ENCODE measurements at regions not wholly inside any gene's neighbourhood (a gene's known extent, or its start where the extent isn't known, plus 50 kb on each side); places are given as distances from the start of the nearest gene placed in this dataset.

DNA sequence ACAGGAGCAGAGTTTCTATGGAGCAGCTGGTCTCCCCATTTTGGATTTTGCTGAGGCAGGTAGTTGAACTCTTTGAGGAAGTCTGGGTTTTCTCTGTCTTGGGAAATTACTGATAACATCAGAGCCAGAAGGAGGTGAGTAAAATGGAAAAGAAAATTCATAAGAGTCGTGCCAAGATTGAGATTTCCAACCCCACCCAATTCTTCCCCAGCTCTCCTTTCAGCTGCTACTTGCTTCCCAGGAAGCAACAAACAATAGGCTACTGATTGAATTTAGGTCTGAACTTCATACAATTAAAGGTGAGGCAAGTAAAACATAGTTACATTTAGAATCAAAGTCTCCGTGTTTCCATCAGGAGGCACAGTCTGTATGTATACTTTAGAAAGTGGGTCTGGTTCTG lies 54.6 kb upstream of the EOLA2 start:
- no peak for DNase-seq (ENCODE audit: low read depth in 1 of 2, low spot score in 2 of 2)
- Histone ChIP-seq H3K9me3 (replicated peaks) (no peaks in the 10 kb centered on the region), H3K4me3 (no peak overlapping the region), H3K27me3 (replicated peaks) (no peaks in the 10 kb centered on the region), H3K27ac (no peak overlapping the region), H3K4me1 (replicated peaks) (no peaks in the 10 kb centered on the region), H3K36me3 (no peaks in the 10 kb centered on the region)

DNA sequence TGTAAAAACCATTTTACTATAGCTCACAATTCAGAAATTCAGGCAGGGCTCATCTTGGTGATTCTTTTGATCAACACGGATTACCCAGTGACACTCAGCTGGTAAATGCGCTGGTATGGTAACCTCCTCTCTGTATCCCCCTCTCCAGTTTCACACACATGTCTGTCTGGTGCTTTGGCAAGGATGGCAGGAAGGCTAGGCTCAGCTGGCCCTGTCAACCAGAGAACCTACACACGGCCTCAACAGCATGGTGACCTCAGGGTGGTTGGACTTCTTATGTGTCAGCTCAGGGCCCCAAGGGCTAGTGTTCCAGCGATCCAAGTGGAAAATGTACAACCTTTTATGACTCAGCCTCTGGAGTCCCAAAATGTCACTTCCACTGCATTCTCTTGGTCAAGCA lies 55.7 kb upstream of the EOLA2 start:
- no peaks in the 10 kb centered on the region for H3K27me3 ChIP-seq (replicated peaks)
- DNase-seq (ENCODE audit: low read depth in 1 of 2, low spot score in 2 of 2): no peak

DNA sequence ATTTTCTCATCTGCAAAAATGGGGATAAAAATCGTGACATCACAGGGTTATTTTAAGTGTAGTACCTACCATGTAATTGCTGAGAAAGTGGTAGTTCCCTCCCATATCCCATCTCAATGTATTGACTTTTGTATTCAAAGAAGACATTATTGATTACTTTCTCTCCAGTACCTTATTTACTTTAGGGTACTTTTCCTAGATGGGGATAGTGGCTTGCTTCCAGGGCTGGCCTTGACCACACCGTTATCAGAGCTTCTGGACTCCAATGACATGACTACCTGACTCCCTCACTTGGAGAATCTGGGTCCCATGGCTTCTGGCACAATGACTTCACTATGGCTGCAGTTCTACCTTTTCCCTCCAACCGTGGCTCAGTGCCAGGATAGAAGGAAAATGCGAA lies 58.2 kb upstream of the EOLA2 start:
- Histone ChIP-seq H3K36me3 (no peaks in the 10 kb centered on the region), H3K9me3 (replicated peaks) (no peaks in the 10 kb centered on the region), H3K27ac (no peak overlapping the region), H3K4me1 (replicated peaks) (no peaks in the 10 kb centered on the region), H3K4me3 (no peak overlapping the region), H3K27me3 (replicated peaks) (no peaks in the 10 kb centered on the region)
- DNase-seq (ENCODE audit: low read depth in 1 of 2, low spot score in 2 of 2): no peak

More for the DNA sequence above, 55.7 kb upstream of the EOLA2 start:
- Histone ChIP-seq H3K27ac (no peak overlapping the region), H3K9me3 (replicated peaks) (no peaks in the 10 kb centered on the region), H3K4me1 (replicated peaks) (no peaks in the 10 kb centered on the region), H3K36me3 (no peaks in the 10 kb centered on the region), H3K4me3 (no peak overlapping the region)

DNA sequence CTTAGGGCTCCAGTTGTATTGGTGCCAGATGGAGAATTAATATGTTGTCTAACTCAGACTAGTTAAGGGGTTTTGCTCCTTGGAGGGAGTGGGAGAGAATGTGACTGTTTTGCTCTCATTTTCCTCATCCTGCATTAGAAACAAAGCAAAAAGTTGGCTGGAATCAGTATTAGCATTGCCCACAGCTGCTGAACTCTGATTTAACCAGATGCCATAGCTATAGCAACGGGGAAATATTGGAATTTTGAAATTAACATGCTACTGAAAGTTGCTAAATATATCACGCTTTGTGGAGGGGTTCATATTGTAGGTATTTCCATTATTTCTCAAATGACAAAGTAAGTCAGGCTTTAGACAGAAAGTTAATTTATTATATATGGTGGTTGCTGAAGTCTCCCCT lies 66.7 kb upstream of the EOLA2 start:
- DNase-seq (ENCODE audit: low read depth in 1 of 2, low spot score in 2 of 2): no peak
- Histone ChIP-seq H3K4me3 (no peak overlapping the region), H3K4me1 (replicated peaks) (no peaks in the 10 kb centered on the region), H3K27ac (no peak overlapping the region), H3K36me3 (no peaks in the 10 kb centered on the region), H3K9me3 (replicated peaks) (no peaks in the 10 kb centered on the region), H3K27me3 (replicated peaks) (no peaks in the 10 kb centered on the region)

DNA sequence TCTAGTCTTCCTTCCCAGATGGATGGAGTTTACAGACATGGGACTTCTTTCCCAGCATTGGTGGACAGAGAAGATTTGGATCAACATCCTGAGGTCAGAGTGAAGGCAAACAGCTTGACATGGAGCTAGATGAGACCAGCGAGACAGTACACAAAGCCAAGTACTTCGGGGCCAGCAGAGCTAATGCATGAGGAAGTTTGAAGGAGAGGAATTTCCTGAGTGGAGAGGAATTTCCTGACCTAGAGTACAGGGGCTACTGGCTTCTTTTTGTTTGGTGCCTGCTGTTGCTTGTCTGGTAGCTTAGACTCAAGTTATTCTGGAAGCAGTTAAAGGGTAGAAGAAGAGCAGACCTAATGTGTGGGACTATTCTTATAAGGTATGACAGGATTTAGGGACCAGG lies 69.1 kb upstream of the EOLA2 start:
- Histone ChIP-seq H3K27me3 (replicated peaks) (no peaks in the 10 kb centered on the region), H3K36me3 (no peaks in the 10 kb centered on the region), H3K4me1 (replicated peaks) (no peaks in the 10 kb centered on the region), H3K4me3 (no peak overlapping the region), H3K27ac (no peak overlapping the region), H3K9me3 (replicated peaks) (no peaks in the 10 kb centered on the region)
- DNase-seq (ENCODE audit: low read depth in 1 of 2, low spot score in 2 of 2): no peak

GRCh38 chrX:150012647-150013381 lies 74.5 kb upstream of the EOLA2 start:
- Histone ChIP-seq H3K9me3 (replicated peaks) (no peaks in the 10 kb centered on the region), H3K4me1 (replicated peaks) (0 out of 2 replicates have a peak, but pooled peaks cover 4% of the 10 kb centered on the region), H3K36me3 (no peaks in the 10 kb centered on the region), H3K4me3 (no peak overlapping the region), H3K27me3 (replicated peaks) (no peaks in the 10 kb centered on the region), H3K27ac (no peak overlapping the region)
- no peak for DNase-seq (ENCODE audit: low read depth in 1 of 2, low spot score in 2 of 2)

- no peak overlapping the region for H3K4me3 ChIP-seq
- no peaks in the 10 kb centered on the region for H3K9me3 ChIP-seq (replicated peaks)
- DNase-seq (ENCODE audit: low read depth in 1 of 2, low spot score in 2 of 2): no peak
- no peaks in the 10 kb centered on the region for H3K27me3 ChIP-seq (replicated peaks)
- no peaks in the 10 kb centered on the region for H3K36me3 ChIP-seq
- 0 out of 2 replicates have a peak, but pooled peaks cover 4% of the 10 kb centered on the region for H3K4me1 ChIP-seq (replicated peaks)
- H3K27ac ChIP-seq: no peak overlapping the region
Observed at GRCh38 chrX:150014525-150014924, 76.2 kb upstream of the EOLA2 start.

DNA sequence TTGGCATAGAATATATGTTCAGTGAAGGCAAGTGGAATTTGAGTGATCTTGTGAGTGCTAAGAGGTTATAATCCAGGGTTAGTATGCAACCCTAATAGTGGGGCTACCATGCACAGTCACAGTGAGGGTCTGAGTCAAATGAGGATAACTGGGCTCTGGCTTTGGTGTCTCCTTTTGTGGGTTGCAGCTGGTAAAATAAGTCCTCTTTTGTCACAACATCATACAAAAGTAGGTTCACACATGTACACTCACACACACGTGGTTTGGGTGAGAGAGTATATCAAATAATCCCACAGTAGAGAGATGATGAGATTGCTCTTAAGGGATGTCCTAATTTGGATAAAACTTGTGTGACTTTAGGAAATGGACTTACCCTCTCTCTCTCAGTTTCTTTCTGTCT lies 79.6 kb upstream of the EOLA2 start:
- Histone ChIP-seq H3K9me3 (replicated peaks) (no peaks in the 10 kb centered on the region), H3K4me3 (no peak overlapping the region), H3K36me3 (no peaks in the 10 kb centered on the region), H3K27me3 (replicated peaks) (no peaks in the 10 kb centered on the region), H3K27ac (no peak overlapping the region), H3K4me1 (replicated peaks) (0 out of 2 replicates have a peak, but pooled peaks cover 2% of the 10 kb centered on the region)
- DNase-seq (ENCODE audit: low read depth in 1 of 2, low spot score in 2 of 2): no peak

GRCh38 chrX:150018931-150019361 lies 80.7 kb upstream of the EOLA2 start:
- no peak overlapping the region for H3K27ac ChIP-seq

DNA sequence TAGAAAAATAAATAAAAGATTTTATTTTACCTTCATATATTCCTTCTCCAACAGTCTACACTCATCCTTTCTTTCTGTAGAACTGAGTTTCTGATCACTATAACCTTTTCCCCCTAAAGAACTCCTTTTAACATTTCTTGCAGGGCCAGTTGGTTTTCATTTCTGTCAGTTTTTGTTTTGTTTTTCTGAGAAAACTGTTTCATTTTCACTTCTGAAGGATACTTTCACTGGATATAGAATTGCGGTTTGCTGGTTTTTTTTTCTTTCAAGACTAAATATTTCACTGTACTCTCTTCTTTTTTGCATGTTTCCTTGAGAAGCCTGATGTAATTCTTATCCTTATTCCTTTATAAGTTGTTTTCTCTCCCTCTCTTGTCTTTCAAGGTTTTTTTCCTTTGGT lies 90.4 kb upstream of the EOLA2 start:
- Histone ChIP-seq H3K27ac (no peak overlapping the region), H3K27me3 (replicated peaks) (no peaks in the 10 kb centered on the region), H3K4me3 (no peak overlapping the region), H3K4me1 (replicated peaks) (peaks cover 13% of the 10 kb centered on the region), H3K9me3 (replicated peaks) (no peaks in the 10 kb centered on the region), H3K36me3 (no peaks in the 10 kb centered on the region)
- no peak for DNase-seq (ENCODE audit: low read depth in 1 of 2, low spot score in 2 of 2)

More at GRCh38 chrX:150018931-150019361, 80.7 kb upstream of the EOLA2 start:
- no peak for DNase-seq (ENCODE audit: low read depth in 1 of 2, low spot score in 2 of 2)
- no peak overlapping the region for H3K4me3 ChIP-seq
- H3K4me1 ChIP-seq (replicated peaks): no peaks in the 10 kb centered on the region
- no peaks in the 10 kb centered on the region for H3K27me3 ChIP-seq (replicated peaks)
- H3K9me3 ChIP-seq (replicated peaks): no peaks in the 10 kb centered on the region
- no peaks in the 10 kb centered on the region for H3K36me3 ChIP-seq

DNA sequence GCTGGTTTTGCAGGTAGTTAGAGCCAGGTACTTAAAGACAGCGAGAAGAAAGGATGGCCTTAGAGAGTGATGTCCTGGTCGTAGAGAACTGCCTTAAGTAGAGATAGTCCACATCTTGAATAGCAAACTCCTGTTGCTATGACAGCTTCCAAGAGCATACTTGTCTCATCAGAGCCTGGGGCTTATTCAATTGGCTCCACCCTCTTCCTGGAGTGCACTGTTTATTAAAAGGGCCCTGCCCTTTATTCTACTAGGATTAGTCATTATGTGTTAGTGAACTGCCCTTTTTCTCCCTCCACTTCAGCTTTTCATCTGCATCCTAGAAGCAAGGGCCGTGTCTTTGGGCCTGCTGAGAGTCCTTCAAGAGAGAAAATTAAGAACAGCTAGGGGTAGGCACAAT lies 94.5 kb upstream of the EOLA2 start:
- peaks cover 37% of the 10 kb centered on the region for H3K4me1 ChIP-seq (replicated peaks)
- no peaks in the 10 kb centered on the region for H3K9me3 ChIP-seq (replicated peaks)
- H3K27me3 ChIP-seq (replicated peaks): no peaks in the 10 kb centered on the region
- peak overlapping the region; percentile 74 for H3K27ac ChIP-seq
- no peak overlapping the region for H3K4me3 ChIP-seq
- no peaks in the 10 kb centered on the region for H3K36me3 ChIP-seq
- DNase-seq (ENCODE audit: low read depth in 1 of 2, low spot score in 2 of 2): peak; percentile 60 to 61

- H3K27me3 ChIP-seq (replicated peaks): no peaks in the 10 kb centered on the region
- no peaks in the 10 kb centered on the region for H3K36me3 ChIP-seq
- peaks cover 55% of the 10 kb centered on the region for H3K4me1 ChIP-seq (replicated peaks)
- H3K4me3 ChIP-seq: no peak overlapping the region
- H3K9me3 ChIP-seq (replicated peaks): no peaks in the 10 kb centered on the region
- no peak for DNase-seq (ENCODE audit: low read depth in 1 of 2, low spot score in 2 of 2)
- no peak overlapping the region for H3K27ac ChIP-seq
Observed at GRCh38 chrX:150034788-150035187, 96.5 kb upstream of the EOLA2 start.

DNA sequence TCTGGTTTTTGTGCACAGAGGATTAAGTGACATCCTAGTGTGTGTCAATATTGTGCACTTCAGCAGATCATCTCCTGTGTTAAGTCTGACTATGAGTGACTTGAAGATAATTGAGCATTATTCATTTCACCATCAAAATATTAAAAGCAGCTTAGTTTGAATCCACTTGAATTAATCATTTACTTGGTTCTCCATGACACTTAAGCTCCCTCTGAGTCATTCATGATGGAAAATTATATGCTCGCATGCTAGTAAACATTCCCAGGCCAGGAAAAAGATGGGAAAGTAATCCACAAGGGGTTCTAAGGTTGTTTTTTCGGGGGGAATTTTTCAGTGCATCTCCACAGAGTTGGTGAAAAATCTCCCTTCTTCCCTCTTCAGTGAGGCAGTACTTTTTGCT lies 97.2 kb upstream of the EOLA2 start:
- Histone ChIP-seq H3K4me1 (replicated peaks) (peaks cover 55% of the 10 kb centered on the region), H3K27me3 (replicated peaks) (no peaks in the 10 kb centered on the region), H3K36me3 (no peaks in the 10 kb centered on the region), H3K9me3 (replicated peaks) (no peaks in the 10 kb centered on the region), H3K4me3 (no peak overlapping the region), H3K27ac (peak overlapping the region; percentile 69)
- DNase-seq (ENCODE audit: low read depth in 1 of 2, low spot score in 2 of 2): no peak

- DNase-seq (ENCODE audit: low read depth in 1 of 2, low spot score in 2 of 2): peak; percentile 77 to 80
- H3K4me3 ChIP-seq: no peak overlapping the region
- H3K36me3 ChIP-seq: no peaks in the 10 kb centered on the region
- H3K9me3 ChIP-seq (replicated peaks): no peaks in the 10 kb centered on the region
- peak overlapping the region; percentile 69 for H3K27ac ChIP-seq
- peaks cover 55% of the 10 kb centered on the region for H3K4me1 ChIP-seq (replicated peaks)
- H3K27me3 ChIP-seq (replicated peaks): no peaks in the 10 kb centered on the region
Observed at GRCh38 chrX:150036181-150036580, 97.9 kb upstream of the EOLA2 start.

GRCh38 chrX:150036641-150037040 lies 98.3 kb upstream of the EOLA2 start:
- no peak overlapping the region for H3K4me3 ChIP-seq
- peak overlapping the region; percentile 69 for H3K27ac ChIP-seq
- H3K36me3 ChIP-seq: no peaks in the 10 kb centered on the region
- no peak for DNase-seq (ENCODE audit: low read depth in 1 of 2, low spot score in 2 of 2)
- H3K4me1 ChIP-seq (replicated peaks): peaks cover 55% of the 10 kb centered on the region
- H3K9me3 ChIP-seq (replicated peaks): no peaks in the 10 kb centered on the region
- H3K27me3 ChIP-seq (replicated peaks): no peaks in the 10 kb centered on the region
